H54 (cell line): ENCODE measurements at regions not wholly inside any gene's neighbourhood (a gene's known extent, or its start where the extent isn't known, plus 50 kb on each side); places are given as distances from the start of the nearest gene placed in this dataset.

Experiments used
- DNase-seq: peaks from one replicate; pipeline ENCODE4 v3.0.0; 2011; ENCODE audit warnings: low spot score, mixed read lengths; ENCODE audit not compliant: insufficient read length
- FAIRE-seq: peaks from 3 replicates; lab custom pipeline; 2011; peaks lifted over from hg19 to GRCh38; lab: Jason Lieb, UNC
- POLR2A ChIP-seq: IDR thresholded peaks from 2 replicates; pipeline ENCODE4 v1.6.1; 2011; ENCODE audit warnings: low read depth, mild to moderate bottlenecking, low read length

GRCh38 chr18:78144669-78145068 is 834.9 kb upstream of the SALL3 start:
- FAIRE-seq (no peak), DNase-seq (no peak)
- TF ChIP-seq POLR2A = no peak

- no peak for TF ChIP-seq POLR2A
- DNase-seq (no peak), FAIRE-seq (no peak)
These were observed 834.5 kb upstream of the SALL3 start for GRCh38 chr18:78145096-78145495.

GRCh38 chr18:78146136-78147085 is 833.2 kb upstream of the SALL3 start:
- TF ChIP-seq POLR2A = no peak
- DNase-seq (no peak), FAIRE-seq (no peak)

- DNase-seq (no peak), FAIRE-seq (no peak)
- TF ChIP-seq POLR2A = no peak
These were observed 829.0 kb upstream of the SALL3 start for GRCh38 chr18:78150590-78150989.

- FAIRE-seq = no peak
- no peak for DNase-seq
- TF ChIP-seq POLR2A = no peak
These were observed 828.4 kb upstream of the SALL3 start for GRCh38 chr18:78151234-78151633.

- DNase-seq = no peak
- no peak for TF ChIP-seq POLR2A
- no peak for FAIRE-seq
These were observed 827.5 kb upstream of the SALL3 start for GRCh38 chr18:78151948-78152725.

- DNase-seq = no peak
- TF ChIP-seq POLR2A = no peak
- no peak for FAIRE-seq
These were observed 826.3 kb upstream of the SALL3 start for GRCh38 chr18:78153362-78153761.

- no peak for DNase-seq
- TF ChIP-seq POLR2A = no peak
- FAIRE-seq = no peak
These were observed 825.2 kb upstream of the SALL3 start for GRCh38 chr18:78154444-78154843.

- TF ChIP-seq POLR2A = no peak
- DNase-seq (no peak), FAIRE-seq (no peak)
These were observed 824.8 kb upstream of the SALL3 start for GRCh38 chr18:78154853-78155252.

- FAIRE-seq = no peak
These were observed 823.2 kb upstream of the SALL3 start for GRCh38 chr18:78156466-78156865.

GRCh38 chr18:78158943-78159342 is 820.7 kb upstream of the SALL3 start:
- FAIRE-seq (no peak), DNase-seq (no peak)
- no peak for TF ChIP-seq POLR2A

More at GRCh38 chr18:78156466-78156865, 823.2 kb upstream of the SALL3 start:
- no peak for DNase-seq
- no peak for TF ChIP-seq POLR2A

GRCh38 chr18:78159397-78159796 is 820.2 kb upstream of the SALL3 start:
- DNase-seq (no peak), FAIRE-seq (no peak)
- no peak for TF ChIP-seq POLR2A

GRCh38 chr18:78160961-78161656 is 818.5 kb upstream of the SALL3 start:
- FAIRE-seq = no peak
- DNase-seq = no peak
- no peak for TF ChIP-seq POLR2A

GRCh38 chr18:78165525-78165924 is 814.1 kb upstream of the SALL3 start:
- TF ChIP-seq POLR2A = no peak
- DNase-seq = no peak
- no peak for FAIRE-seq
